Tibial nerve (tissue), 4 donors: ENCODE measurements at regions not wholly inside any gene's neighbourhood (a gene's known extent, or its start where the extent isn't known, plus 50 kb on each side); places are given as distances from the start of the nearest gene placed in this dataset.

ENCODE experiments used
- DNase-seq, 2 donors: peaks; one replicate each; pipeline ENCODE4 v3.0.0-alpha.2; 2019; ENCODE audit warnings: low spot score in 2 of 2
- H3K27ac ChIP-seq, 4 donors: fragments of 200-600 bp; sonication (generic) in 3 of 4; one replicate each; pipeline ENCODE4 v1.5.1; 2017 to 2019; ENCODE audit warnings: mild to moderate bottlenecking in 1 of 4
- H3K27me3 ChIP-seq, 2 donors: fragments of 200-600 bp; sonication (generic) in 1 of 2; one replicate each; pipeline versions ENCODE4 v1.5.1 to v1.6.0; 2017 to 2019
- H3K36me3 ChIP-seq, 3 donors: fragments of 200-600 bp; sonication (generic); one replicate each; pipeline ENCODE4 v1.5.1; 2018 to 2019
- H3K4me1 ChIP-seq, 4 donors: fragments of 200-600 bp; sonication (generic) in 3 of 4; one replicate each; pipeline ENCODE4 v1.5.1; 2017 to 2019
- H3K4me3 ChIP-seq, 4 donors: fragments of 200-600 bp; sonication (generic) in 3 of 4; one replicate each; pipeline ENCODE4 v1.5.1; 2017 to 2019; ENCODE audit warnings: mild to moderate bottlenecking in 1 of 4, moderate library complexity in 1 of 4
- H3K9me3 ChIP-seq, 4 donors: fragments of 200-600 bp; sonication (generic) in 3 of 4; one replicate each; pipeline ENCODE4 v1.5.1; 2017 to 2019
- EP300 ChIP-seq, 2 donors: sonication (generic); formaldehyde crosslinking; IDR thresholded peaks; one replicate each; pipeline ENCODE4 v1.6.1; 2017; ENCODE audit warnings: antibody characterized with exemption in 2 of 2, mild to moderate bottlenecking in 1 of 2
- POLR2A ChIP-seq, 2 donors: fragments of 450-650 bp; IDR thresholded peaks; one replicate each; pipeline ENCODE4 v1.6.1; 2017; ENCODE audit warnings: antibody characterized with exemption in 2 of 2, mild to moderate bottlenecking in 2 of 2, moderate library complexity in 2 of 2
- WGBS, 2 donors: methylation state at CpG; one replicate each; pipeline ENCODE4 v1.1.5; 2018; 5-methylcytosine and 5-hydroxymethylcytosine counted together
- TF ChIP-seq, protein P1 (sequence below), 5 experiments: fragments of 200-600 bp in 3 of 5; fragments of 450-650 bp in 2 of 5; sonication (generic) in 3 of 5; IDR thresholded peaks; one replicate each; pipeline ENCODE4 v1.5.1; 2016 to 2019; ENCODE audit warnings: antibody characterized with exemption in 5 of 5, mild to moderate bottlenecking in 3 of 5, moderate library complexity in 2 of 5

GRCh38 chr5:98504505-98504904 is 269.0 kb upstream of the RGMB start:
- no peaks in the 10 kb centered on the region for H3K9me3 ChIP-seq
- no peaks in the 10 kb centered on the region for H3K27me3 ChIP-seq
- WGBS, 2 donors: 97 to 99% methylated on average over 2 of the region's 2 CpGs
- peaks cover 0 to 3% (median 0%) of the 10 kb centered on the region in 4 donors for H3K4me1 ChIP-seq
- TF ChIP-seq POLR2A (IDR thresholded peaks at IDR 0.05): no peak
- TF ChIP-seq, protein P1, sequence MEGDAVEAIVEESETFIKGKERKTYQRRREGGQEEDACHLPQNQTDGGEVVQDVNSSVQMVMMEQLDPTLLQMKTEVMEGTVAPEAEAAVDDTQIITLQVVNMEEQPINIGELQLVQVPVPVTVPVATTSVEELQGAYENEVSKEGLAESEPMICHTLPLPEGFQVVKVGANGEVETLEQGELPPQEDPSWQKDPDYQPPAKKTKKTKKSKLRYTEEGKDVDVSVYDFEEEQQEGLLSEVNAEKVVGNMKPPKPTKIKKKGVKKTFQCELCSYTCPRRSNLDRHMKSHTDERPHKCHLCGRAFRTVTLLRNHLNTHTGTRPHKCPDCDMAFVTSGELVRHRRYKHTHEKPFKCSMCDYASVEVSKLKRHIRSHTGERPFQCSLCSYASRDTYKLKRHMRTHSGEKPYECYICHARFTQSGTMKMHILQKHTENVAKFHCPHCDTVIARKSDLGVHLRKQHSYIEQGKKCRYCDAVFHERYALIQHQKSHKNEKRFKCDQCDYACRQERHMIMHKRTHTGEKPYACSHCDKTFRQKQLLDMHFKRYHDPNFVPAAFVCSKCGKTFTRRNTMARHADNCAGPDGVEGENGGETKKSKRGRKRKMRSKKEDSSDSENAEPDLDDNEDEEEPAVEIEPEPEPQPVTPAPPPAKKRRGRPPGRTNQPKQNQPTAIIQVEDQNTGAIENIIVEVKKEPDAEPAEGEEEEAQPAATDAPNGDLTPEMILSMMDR (IDR thresholded peaks at IDR 0.05): no peak
- no peak for TF ChIP-seq EP300 (IDR thresholded peaks at IDR 0.05)
- no peaks in the 10 kb centered on the region for H3K36me3 ChIP-seq
- H3K27ac ChIP-seq: no peak overlapping the region
- H3K4me3 ChIP-seq: no peak overlapping the region
- no peak for DNase-seq

DNA sequence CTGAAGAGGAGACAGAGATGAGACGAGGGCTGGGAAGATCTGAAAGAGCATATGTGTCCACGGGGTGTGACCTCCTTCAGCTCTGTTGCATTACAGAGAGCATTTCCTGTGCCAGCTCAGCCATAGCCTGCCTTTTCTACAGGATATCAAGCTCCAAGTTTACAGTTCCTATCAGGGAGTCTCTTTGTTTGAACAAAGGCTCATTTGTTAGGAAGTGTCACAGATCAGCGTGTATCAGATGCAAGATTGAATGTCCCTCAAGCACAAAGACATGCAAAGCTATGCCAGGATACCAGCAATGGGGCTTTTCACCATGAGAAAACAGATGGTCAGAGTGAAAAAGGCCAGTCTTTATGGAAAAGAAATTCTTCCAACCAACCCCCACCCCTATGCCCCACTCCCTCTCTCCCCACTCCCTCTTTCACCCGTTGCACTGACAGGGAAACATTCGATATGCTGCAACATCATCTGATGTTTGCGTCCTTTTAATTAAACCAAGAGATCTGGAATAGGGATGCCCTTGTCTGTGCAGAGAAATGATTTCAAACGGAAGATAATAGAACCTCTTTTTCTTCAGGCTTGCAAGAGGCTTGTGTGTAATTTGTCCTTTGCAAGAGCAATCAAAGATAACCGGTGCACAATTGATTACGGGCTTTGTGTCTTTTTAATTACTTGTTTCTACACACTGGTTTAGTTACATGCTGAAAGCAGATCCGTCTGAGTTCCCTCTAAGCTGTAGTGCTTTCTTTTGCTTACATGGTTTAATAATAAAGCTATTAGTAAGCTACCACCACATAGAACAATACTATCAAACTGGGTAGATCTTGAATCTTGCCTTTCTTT is 263.1 kb upstream of the RGMB start:
- H3K27ac ChIP-seq: peak overlapping the region in 3 of 4 donors; percentile 5 to 52 (median 41)
- 29 to 35% methylated on average over 10 of the region's 10 CpGs for WGBS, 2 donors
- H3K4me1 ChIP-seq: peaks cover 0 to 21% (median 0%) of the 10 kb centered on the region in 4 donors
- TF ChIP-seq EP300 (IDR thresholded peaks at IDR 0.05) (no peak), POLR2A (IDR thresholded peaks at IDR 0.05) (no peak)
- TF ChIP-seq, protein P1 (IDR thresholded peaks at IDR 0.05): no peak
- no peak for DNase-seq
- no peaks in the 10 kb centered on the region for H3K9me3 ChIP-seq
- H3K36me3 ChIP-seq: no peaks in the 10 kb centered on the region
- no peaks in the 10 kb centered on the region for H3K27me3 ChIP-seq
- H3K4me3 ChIP-seq: no peak overlapping the region

DNA sequence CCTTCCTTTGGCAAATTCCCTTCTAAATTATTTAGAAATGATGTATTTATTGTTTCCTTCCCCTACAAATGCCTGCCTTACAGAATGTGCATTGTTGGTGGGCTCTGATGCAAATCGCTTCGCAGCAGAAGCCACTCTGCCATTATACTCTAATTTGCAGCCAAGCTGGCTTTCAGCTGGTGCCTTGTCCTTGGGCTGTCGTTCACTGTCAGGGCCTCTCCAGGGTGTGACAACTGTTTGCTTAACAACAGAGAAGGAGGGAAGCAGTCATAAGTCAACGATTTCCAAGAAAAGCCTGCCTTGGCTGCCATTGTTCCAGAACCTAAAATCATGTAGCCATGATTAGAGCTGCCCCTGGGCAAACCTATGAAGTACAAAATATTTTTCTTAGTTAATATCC is 260.1 kb upstream of the RGMB start:
- Histone ChIP-seq H3K27ac (no peak overlapping the region), H3K27me3 (no peaks in the 10 kb centered on the region), H3K4me1 (peaks cover 0 to 31% (median 1%) of the 10 kb centered on the region in 4 donors), H3K36me3 (no peaks in the 10 kb centered on the region), H3K9me3 (no peaks in the 10 kb centered on the region), H3K4me3 (no peak overlapping the region)
- 45 to 48% methylated on average over 4 of the region's 4 CpGs for WGBS, 2 donors
- DNase-seq: no peak
- TF ChIP-seq POLR2A (IDR thresholded peaks at IDR 0.05): no peak
- TF ChIP-seq, protein P1 (IDR thresholded peaks at IDR 0.05): no peak
- TF ChIP-seq EP300 (IDR thresholded peaks at IDR 0.05): no peak

GRCh38 chr5:98514215-98514614 is 259.2 kb upstream of the RGMB start:
- DNase-seq: no peak
- WGBS, 2 donors: 29 to 44% methylated on average over 3 of the region's 3 CpGs
- no peak for TF ChIP-seq EP300 (IDR thresholded peaks at IDR 0.05)

DNA sequence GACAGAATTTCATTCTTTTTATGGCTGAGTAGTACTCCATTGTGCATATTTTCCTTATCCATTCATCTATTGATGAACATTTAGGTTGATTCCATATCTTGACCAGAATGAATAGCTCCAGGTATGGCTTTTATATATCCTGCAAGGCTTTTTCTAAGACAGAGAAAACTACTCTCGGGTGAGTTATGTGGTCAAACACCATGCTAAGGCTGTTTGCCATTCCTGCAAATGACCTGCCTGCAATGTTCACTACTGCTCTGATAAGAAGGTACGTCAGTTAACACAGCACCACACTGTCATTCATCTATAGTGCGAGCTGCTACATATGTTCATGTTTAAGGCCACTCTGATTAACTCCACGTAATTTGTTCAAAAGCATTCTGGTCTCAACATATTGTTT is 256.8 kb upstream of the RGMB start:
- Histone ChIP-seq H3K27me3 (no peaks in the 10 kb centered on the region), H3K36me3 (no peaks in the 10 kb centered on the region), H3K4me3 (no peak overlapping the region), H3K27ac (no peak overlapping the region), H3K9me3 (no peaks in the 10 kb centered on the region), H3K4me1 (peaks cover 0 to 13% (median 1%) of the 10 kb centered on the region in 4 donors)
- TF ChIP-seq EP300 (IDR thresholded peaks at IDR 0.05) (no peak), POLR2A (IDR thresholded peaks at IDR 0.05) (no peak)
- TF ChIP-seq, protein P1 (IDR thresholded peaks at IDR 0.05): no peak
- WGBS, 2 donors: 88 to 96% methylated on average over 4 of the region's 4 CpGs
- DNase-seq: no peak

More at GRCh38 chr5:98514215-98514614, 259.2 kb upstream of the RGMB start:
- H3K4me3 ChIP-seq: no peak overlapping the region
- H3K9me3 ChIP-seq: no peaks in the 10 kb centered on the region
- no peaks in the 10 kb centered on the region for H3K36me3 ChIP-seq
- H3K27me3 ChIP-seq: no peaks in the 10 kb centered on the region
- no peak overlapping the region for H3K27ac ChIP-seq
- peaks cover 0 to 34% (median 1%) of the 10 kb centered on the region in 4 donors for H3K4me1 ChIP-seq
